HuH-7.5 (cell line): ENCODE measurements at regions not wholly inside any gene's neighbourhood (a gene's known extent, or its start where the extent isn't known, plus 50 kb on each side); places are given as distances from the start of the nearest gene placed in this dataset.

ENCODE experiments used
- DNase-seq: peaks from one replicate; pipeline ENCODE4 v3.0.0; 2011; ENCODE audit warnings: low spot score

DNA sequence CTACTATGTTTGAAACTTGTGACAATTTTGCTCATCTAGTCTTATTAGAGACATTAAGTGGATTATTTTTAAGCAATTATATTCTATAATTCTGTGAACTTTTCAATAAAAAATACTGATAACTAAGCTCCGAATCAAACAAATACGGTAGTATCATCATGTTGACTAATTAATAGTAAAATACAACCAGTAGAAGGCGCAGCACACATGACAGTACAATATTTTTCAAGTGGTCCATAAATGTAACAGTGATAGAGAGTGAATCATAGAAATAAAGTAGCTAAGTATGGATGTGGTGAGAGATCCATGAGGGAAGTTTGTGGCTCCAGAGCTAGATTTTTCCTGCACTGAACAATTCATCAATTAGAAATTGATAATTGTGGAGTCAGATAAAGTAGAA, 666.2 kb downstream of the KCTD8 start:
- DNase-seq = no peak

- DNase-seq = no peak
These were observed 632.5 kb downstream of the KCTD8 start for GRCh38 chr4:43816116-43816515.

DNA sequence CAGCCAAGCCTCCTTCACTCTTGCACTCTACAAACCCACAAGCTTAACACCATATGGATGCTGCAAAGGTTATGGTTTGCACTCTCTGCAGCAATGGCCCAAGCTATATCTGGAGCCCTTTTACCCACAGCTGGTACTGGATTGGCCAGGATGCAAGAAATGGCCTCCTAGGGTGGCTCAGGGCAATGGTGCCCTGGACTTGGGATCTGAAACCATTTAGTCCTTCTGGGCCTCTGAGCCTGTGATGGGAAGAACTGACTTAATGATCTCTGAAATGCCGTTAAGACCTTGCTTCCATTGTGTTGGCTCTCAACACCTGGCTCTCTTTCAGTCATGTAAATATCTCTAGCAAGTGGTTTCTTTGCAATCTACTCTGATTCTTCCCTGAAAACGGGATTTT, 626.0 kb downstream of the KCTD8 start:
- DNase-seq = no peak

DNA sequence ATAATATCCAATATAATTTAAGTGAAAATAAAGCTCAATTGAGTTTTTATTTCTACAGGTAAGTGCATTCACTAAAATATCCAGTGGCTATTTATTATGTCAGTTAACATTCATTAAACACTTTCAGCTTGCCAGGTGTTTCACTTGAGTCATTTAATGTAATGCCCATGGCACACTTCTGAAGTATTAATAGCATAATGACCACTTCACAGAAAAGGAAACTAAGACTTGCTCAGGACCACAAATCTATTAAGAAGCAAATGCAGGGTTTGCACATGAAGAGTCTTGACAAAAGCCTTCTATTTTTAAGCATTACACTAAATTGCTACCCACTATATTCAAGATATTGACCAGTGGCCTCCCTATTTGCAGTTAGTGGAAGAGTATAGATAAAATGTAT, 612.7 kb downstream of the KCTD8 start:
- DNase-seq = no peak

DNA sequence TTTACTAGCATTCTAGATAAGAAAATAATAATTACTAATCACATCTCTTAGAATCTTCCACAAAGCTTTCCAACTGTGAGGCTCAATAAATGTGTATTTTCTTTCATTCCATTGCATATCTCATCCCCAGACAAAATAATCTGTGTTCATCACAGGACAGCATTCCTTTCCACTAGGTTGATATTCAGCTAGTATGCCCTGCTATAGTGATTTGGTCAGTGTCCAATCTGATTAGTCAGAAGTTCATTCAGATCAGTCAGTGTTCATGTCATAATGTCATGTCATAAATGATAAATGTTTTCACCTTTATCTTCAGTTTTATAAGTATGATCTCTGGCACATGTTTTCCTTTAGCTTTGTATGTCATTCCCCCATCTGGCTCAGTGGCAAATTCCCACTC, 611.4 kb downstream of the KCTD8 start:
- DNase-seq = no peak

DNA sequence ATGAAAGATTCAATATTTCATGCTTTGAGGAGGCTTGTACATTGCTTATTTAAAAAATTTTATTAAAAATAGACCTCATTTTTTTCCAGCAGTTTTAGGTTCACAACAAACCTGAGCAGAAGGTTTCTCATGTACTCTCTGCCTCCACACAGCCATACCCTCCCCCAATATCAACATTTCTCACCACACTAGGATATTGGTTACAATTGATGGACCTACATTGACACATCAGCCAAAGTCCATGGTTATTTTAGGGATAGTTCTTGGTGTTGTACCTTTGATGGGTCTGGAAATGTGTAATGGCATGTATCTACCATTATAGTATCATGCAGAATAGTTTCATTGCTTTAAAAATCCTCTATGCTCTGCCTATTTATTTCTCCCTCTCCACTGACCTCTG, 611.0 kb downstream of the KCTD8 start:
- no peak for DNase-seq

GRCh38 chr4:43842594-43842993, 606.0 kb downstream of the KCTD8 start:
- no peak for DNase-seq

DNA sequence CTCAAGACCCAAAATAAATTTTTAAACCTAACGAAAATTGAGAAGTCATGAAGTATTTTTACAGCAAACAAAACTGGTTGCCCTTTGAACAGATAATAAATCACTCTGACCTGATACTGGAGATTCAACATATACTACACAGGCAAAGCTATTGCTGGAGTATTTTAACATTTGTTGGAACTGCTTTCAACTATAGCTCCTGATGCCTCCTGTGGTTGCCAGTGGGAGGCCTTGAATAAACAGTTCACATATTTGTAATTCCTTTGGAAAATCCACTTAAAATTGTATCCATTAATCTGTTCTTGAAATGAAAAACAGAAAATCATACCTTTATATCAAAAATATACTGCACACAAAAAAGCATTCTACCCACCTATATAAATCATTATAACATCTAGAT, 605.1 kb downstream of the KCTD8 start:
- DNase-seq = peak; percentile 27

GRCh38 chr4:43846111-43846587, 602.5 kb downstream of the KCTD8 start:
- DNase-seq = no peak

DNA sequence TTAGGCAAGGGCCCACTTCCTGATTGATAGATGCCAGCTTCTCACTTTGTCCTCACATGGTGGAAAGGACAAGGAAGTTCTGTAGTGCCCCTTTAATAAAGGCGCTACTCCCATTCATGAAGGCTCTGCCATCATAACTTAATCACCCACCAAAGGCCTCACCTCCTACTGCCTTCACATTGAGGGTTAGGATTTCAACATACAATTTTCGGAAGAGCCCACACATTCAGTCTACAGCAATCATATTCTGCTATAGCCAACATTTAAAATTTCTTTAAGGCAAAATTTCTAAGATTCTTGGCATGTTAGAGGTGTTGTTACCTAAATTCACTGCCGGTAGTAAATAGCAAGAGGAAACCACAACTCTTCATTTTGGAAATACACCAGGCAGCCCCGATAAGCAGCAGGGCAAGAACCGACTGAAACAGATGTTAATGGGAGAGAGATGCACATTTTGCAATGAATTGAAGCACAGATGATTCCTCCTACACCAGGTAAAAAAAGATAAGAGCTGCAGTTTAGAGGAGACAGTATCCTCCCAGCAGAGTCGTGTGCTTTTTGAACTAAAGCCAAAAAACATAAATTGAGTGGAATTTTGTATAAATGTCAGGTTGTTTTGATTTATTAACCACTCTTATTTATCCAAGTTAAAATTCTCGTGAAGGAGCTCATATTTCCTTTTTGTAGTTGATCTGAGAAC, 594.9 kb downstream of the KCTD8 start:
- no peak for DNase-seq

DNA sequence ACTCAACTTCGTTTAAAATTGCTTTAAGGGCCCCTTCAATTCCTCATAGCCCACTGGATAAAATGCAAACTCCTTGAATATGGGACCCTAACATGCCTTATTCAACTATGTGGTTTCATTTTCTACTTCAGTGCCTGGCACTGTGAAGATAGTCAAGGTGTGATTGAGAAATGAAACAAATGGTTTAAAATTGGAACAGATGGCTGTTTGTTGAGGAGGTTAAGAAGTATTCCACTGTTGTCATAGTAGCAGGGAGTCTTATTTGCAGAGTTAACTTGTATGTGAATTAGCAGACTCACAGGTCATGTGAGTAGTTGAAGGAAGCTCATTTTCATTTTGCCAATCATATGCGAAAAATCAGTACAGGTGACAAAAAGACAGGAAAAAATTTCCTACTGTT, 593.3 kb downstream of the KCTD8 start:
- DNase-seq = no peak

DNA sequence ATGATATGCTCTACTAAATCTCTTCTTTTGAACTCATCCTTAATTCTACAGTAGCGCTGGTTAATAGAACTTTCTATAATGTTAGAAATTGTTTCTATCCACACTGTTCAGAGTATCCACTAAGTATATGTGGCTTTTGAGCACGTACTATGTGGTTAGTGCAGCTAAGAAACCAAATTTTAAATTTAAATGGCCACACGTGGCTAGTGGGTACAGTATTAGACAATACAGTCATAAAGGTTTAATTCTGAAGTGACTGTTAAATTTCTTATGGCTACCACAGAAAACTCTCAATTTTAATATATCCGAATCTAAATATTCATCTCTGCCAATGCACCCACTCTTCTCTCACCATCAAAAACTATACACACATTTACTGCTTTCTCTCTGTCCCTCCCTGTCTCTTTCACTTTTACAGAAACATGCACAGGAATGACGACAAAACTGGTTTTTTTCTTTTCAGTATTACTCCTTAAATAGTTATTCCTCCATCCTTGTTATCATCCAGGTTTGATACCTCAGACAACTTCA, 583.9 kb downstream of the KCTD8 start:
- no peak for DNase-seq

GRCh38 chr4:43867908-43868307, 580.7 kb downstream of the KCTD8 start:
- no peak for DNase-seq

DNA sequence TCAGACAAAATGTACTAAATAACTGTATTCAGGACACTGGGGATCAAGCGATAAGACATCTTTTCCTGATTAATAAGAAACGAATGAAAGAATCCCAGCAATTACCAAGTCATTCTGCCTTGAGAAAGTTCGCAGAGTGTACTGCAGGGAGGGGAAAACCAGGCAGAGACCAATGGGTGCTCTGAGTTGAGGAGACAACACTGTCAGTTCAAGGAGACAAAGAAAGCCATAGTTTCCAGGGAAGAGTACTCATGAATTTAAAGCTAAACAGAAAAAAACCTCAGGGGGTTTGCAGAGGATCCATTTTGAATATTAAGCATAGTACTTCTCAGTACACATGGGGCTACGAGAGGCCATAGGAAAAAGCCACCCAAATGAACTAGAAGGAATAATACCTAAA, 573.0 kb downstream of the KCTD8 start:
- DNase-seq = no peak

DNA sequence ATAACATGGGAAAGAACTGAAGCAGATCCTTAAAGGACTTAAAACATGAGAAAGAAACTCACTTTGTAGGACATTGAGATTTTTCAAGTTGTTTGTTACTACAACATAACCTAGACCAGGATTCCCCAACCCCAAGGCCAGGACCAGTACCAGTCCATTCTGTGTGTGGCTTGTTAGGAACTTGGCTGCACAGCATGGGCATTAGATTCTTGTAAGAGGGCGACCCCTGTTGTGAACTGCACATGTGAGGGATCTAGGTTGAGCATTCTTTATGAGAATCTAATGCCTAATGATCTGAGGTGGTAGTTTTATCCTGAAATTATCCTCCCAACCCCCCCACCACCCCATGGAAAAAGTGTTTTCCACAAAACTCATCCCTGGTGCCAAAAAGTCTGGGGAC, 566.1 kb downstream of the KCTD8 start:
- DNase-seq = no peak

DNA sequence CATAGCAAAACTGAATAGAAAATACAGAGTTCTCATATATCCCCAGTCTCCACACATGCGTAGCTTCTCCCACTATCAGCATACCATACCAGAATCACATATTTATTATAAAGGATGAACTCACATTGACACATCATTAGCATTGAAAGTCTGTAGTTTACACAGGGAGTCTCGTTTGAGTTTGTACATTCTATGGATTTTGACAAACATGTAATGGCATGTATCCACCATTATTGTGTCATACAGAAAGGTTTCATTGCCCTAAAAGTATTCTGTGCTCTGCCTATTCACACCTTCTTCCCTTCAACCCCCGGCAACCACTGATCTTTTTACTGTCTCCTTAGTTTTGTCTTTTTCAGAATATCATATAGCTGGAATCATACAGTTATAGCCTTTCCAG, 562.4 kb downstream of the KCTD8 start:
- no peak for DNase-seq

- DNase-seq = no peak
These were observed 549.8 kb downstream of the KCTD8 start for GRCh38 chr4:43898836-43899235.

DNA sequence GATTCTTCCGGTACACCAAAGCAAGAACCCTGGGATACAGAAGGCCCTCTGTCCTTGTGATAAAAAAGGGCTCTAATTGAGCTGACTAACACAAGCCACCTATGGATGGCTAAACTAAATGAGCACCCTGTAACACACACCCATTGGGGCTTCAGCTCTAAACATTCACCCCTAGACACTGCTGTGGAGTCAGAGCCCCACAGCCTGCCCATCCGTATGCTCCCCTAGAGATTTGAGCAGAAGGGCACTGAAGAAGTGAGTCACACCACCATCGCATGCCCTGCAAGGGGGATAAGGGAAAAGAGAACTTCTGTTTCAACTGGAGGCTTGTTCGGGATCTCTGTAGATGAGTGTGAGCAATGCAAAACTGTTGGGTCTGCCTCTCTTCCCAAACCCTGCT, 545.2 kb downstream of the KCTD8 start:
- DNase-seq = no peak

DNA sequence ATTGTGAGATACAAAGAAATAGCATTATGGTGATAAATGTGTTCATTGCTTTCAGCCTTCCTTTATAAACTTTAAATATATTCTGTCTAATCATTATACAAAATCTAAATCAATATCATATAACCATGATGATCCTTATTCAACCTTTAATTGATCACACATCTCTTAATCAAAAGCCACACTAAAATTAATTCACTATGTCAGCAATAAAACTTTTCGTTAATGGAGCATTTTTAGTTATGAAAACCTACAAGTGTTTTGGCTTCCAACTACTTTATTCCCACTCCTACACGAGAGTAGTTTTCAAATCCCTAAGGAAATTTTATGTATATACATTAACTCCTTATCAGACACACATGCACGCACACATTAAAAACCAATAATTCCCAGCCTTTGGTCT, 530.2 kb downstream of the KCTD8 start:
- no peak for DNase-seq

GRCh38 chr4:43932448-43932847, 516.2 kb downstream of the KCTD8 start:
- DNase-seq = no peak

DNA sequence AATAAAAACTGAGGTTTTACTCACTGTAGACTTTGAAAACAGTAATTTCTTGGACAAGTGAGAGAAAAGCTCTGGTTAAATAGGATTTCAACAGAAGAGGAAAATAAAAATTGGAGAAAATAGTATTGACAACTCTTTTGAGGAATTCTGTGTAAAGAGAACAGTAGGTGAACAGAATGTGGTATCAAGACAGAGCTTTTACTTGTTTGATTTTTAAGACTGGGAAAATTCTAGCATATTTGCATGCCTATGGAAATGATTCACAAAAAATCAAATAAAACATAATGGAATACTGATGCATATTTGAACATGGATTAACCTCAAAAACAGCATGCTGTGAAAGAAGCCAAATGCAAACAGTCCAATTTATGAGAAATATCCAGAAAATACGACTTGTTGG, 504.6 kb downstream of the KCTD8 start:
- DNase-seq = no peak

DNA sequence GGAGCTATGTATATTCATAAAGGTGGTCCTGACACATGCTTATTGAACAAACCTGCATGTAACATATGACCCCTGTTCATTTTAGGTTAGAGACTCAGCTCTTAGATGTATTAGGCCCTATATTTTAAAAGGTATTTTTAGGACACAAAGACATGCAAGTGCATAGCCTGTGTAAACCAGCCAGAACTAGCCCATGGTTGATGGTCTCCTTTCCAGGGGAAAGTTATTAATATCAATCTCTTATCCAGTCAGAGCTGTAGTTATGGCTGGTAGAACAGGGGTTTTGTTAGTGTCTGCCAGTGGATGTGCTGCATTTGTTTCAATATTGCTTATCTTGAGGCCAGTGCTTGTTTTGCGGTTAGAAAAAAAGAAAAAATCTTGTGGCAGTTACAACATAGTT, 488.6 kb downstream of the KCTD8 start:
- DNase-seq = no peak

DNA sequence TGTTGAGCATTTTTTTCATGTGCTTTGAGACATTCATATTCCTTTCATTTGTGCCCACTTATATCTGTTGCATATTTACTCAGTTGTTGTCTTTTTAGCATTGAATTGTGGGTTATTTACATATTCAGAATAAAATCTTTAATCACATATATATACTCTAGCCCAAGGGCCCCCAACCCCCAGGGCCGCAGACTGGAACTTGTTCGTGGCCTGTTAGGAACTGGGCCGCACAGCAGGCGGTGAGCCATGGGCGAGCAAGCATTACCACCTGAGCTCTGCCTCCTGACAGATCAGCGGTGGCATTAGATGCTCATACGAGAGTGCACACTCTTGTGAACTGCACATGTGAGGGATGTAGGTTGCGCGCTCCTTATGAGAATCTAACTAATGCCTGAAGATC, 480.6 kb downstream of the KCTD8 start:
- no peak for DNase-seq

DNA sequence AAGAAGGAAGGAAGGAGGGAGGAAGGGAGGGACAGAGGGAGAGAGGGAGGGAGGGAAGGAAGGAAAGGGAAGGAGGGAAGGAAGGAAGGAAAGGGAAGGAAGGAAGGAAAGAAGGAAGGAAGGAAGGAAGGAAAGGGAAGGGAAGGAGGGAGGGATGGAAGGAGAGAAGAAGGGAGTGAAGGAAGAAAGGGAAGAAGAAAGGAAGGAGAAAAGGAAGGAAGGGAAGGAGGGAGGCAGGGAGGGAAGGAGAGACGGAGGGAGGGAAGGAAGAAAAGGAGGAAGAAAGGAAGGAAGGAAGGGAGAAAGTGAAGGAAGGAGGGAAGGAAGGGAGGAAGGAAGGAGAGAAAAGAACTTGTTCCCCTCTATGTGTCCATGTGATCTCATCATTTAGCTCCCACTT, 465.0 kb downstream of the KCTD8 start:
- DNase-seq = no peak
